ENCODE measurements at regions not wholly inside any gene's neighbourhood (a gene's known extent, or its start where the extent isn't known, plus 50 kb on each side); places are given as distances from the start of the nearest gene placed in this dataset.
"Not testable (repeated sequence)": the region's sequence is repeated elsewhere in the genome, so short reads cannot be mapped to it uniquely, and the experiment has no call there.

DNA sequence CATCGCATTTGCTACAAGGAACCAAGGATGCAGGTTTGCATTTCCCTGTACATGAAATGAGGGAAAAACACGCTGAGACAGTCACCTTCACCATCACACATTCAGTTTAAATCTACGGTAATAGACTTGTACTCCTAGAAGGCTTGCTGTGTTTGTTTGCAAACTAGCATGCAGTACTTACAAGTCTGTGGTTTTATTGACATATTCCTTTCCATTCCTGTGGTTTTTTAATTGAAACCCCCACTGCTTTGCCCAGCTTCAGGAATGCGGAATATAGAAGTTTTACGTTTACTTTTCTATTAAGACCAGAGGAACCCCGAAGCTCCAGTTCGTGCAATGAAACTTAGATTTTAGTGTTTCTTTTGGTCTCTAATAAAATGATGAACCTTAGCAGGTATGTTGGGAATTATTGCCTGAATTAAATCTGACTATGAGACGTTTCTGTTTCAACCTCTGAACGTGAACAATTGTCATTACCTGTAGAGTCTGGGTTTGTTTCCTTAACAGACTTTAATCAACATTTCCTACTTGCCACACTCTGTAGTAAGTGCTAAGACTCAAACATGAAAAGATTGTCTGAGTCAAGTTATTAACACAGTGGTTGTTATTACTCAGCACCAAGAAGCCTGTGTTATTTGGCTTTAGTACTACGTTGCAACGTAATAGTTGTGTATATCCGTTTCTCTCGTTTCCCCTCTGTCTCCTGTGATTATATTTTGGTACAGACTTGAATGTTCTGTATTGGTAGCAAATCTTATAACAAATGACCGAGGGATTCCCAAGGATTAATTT is 793.3 kb upstream of the GOT2 start:
- TF ChIP-seq, protein P1, sequence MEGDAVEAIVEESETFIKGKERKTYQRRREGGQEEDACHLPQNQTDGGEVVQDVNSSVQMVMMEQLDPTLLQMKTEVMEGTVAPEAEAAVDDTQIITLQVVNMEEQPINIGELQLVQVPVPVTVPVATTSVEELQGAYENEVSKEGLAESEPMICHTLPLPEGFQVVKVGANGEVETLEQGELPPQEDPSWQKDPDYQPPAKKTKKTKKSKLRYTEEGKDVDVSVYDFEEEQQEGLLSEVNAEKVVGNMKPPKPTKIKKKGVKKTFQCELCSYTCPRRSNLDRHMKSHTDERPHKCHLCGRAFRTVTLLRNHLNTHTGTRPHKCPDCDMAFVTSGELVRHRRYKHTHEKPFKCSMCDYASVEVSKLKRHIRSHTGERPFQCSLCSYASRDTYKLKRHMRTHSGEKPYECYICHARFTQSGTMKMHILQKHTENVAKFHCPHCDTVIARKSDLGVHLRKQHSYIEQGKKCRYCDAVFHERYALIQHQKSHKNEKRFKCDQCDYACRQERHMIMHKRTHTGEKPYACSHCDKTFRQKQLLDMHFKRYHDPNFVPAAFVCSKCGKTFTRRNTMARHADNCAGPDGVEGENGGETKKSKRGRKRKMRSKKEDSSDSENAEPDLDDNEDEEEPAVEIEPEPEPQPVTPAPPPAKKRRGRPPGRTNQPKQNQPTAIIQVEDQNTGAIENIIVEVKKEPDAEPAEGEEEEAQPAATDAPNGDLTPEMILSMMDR (IDR thresholded peaks at IDR 0.05; ENCODE audit: low read depth, low read length): no peak
- peak; percentile 29 for DNase-seq (ENCODE audit: extremely low read depth, low read depth)

DNA sequence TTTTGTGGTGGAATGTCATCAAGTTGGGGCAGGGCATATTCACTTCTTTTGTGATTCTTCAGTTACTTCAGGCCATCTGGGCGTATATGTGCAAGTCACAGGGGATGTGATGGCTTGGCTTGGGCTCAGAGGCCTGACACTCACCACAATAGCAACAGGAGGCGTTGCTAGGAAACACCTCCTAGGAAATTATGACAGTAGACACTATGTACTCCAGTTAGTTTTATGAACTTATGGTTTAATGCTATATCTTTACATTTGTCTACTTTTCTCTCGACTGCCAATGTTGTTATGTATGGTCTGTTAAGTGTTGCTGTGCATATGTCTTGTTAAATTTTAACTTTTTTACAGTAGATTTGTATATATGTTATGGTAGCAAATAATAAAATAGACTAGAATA is 788.7 kb upstream of the GOT2 start:
- TF ChIP-seq, protein P1 (IDR thresholded peaks at IDR 0.05; ENCODE audit: low read depth, low read length): no peak
- DNase-seq (ENCODE audit: extremely low read depth, low read depth): no peak

DNA sequence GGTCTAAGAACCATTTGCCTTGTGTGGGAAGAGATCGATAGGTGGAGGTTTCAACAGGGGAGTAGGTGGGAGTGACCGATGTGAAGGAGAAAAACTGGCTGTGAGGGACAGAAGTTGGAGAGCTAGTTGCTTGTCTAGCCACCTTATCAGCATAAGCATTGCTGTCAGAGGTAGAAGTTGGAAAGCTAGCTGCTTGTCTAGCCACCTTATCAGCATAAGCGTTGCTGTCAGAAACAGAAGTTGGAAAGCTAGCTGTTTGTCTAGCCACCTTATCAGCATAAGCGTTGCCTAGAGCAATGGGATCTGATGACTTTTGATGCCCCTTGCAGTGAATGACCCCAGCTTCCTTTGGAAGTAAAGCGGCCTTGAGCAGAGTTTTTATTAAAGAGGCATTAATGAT is 784.6 kb upstream of the GOT2 start:
- not testable (repeated sequence) for DNase-seq (ENCODE audit: extremely low read depth, low read depth)

DNA sequence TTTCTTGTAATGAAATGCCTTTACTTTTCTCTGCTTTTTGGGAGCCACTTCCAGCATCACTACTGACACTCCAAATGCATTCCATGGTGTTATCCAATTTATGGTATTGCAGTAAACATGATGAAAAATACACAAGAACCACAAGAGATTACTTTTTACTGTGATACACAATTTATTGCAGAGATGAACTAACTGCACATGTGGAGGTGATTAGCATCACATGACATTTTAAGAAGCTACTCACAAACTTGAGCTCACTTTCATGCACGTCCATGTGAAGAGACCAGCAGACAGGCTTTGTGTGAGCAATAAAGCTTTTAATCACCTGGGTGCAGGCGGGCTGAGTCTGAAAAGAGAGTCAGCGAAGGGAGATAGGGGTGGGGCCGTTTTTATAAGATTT is 780.5 kb upstream of the GOT2 start:
- DNase-seq (ENCODE audit: extremely low read depth, low read depth): no peak
- TF ChIP-seq, protein P1 (IDR thresholded peaks at IDR 0.05; ENCODE audit: low read depth, low read length): no peak

DNA sequence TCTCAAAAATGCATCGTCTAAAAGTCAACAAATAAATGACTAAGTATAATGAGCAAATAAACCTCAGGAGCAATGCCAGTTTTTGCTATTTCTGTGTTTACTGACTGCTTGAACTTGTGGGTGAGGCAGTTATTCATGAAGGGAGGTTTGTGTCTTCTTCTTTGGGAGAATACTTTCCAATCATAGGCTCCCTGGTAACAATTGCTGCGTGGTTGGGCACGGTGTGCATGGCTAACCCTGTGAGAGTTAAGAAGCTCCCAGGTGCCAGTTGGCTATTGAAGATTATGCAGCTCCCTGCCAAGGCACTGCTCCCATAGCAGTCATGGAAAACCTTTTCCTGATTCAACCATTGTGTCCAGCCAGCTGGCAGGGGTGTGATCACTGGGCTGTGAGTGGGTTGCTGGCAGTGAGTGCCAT is 775.9 kb upstream of the GOT2 start:
- TF ChIP-seq, protein P1 (IDR thresholded peaks at IDR 0.05; ENCODE audit: low read depth, low read length): no peak
- no peak for DNase-seq (ENCODE audit: extremely low read depth, low read depth)

DNA sequence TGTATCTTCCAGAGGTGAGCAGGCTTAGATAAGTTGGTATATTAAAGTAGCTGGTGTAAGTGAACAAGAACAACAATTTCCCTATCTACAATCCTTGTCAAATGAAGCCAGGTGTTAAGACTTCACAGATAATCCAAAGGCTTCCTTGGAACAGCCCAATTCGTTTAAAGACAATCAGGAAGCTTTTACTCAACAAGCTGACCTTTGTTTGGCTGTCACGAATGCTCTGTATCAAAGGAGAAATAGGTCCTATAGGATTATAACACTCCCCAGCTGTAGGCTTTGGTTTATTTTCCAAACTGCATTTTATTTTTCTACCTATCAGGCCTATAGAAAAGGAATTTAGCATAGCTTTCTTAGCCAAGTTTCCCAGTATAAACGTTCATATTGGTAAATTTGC is 766.5 kb upstream of the GOT2 start:
- no peak for DNase-seq (ENCODE audit: extremely low read depth, low read depth)
- TF ChIP-seq, protein P1 (IDR thresholded peaks at IDR 0.05; ENCODE audit: low read depth, low read length): no peak

DNA sequence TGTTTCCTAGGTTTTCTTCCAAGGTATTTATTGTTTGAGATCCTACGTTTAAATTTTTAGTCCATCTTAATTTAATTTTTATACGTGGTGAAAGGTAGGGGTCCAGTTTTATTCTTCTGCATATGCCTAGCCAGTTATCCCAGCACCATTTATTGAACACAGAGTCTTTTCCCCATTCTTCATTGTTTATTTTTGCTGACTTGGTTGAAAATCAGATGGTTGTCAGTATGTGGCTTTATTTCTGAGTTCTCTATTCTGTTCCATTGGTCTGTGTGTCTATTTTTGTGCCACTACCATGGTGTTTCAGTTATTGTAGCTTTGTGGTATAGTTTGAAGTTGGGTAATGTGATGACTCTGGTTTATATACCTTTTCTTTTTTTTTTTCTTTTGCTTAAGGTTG is 753.0 kb upstream of the GOT2 start:
- no peak for DNase-seq (ENCODE audit: extremely low read depth, low read depth)
- TF ChIP-seq, protein P1 (IDR thresholded peaks at IDR 0.05; ENCODE audit: low read depth, low read length): no peak
